ENCODE measurements at regions not wholly inside any gene's neighbourhood (a gene's known extent, or its start where the extent isn't known, plus 50 kb on each side); places are given as distances from the start of the nearest gene placed in this dataset.

GRCh38 chr2:144270951-144271350 is 249.0 kb downstream of the ZEB2 start:
- H3K4me3 ChIP-seq (ENCODE audit: low read depth, low read length): no peak overlapping the region
- no peak for TF ChIP-seq CTCF (IDR thresholded peaks at IDR 0.05; ENCODE audit: low read depth, low read length, missing control alignments)
- DNase-seq (ENCODE audit: low read depth): no peak

- no peak for DNase-seq (ENCODE audit: low read depth)
- no peak for TF ChIP-seq CTCF (IDR thresholded peaks at IDR 0.05; ENCODE audit: low read depth, low read length, missing control alignments)
- H3K4me3 ChIP-seq (ENCODE audit: low read depth, low read length): no peak overlapping the region
These were observed 251.8 kb downstream of the ZEB2 start for GRCh38 chr2:144268036-144268678.

GRCh38 chr2:144267239-144267638 is 252.7 kb downstream of the ZEB2 start:
- TF ChIP-seq CTCF (IDR thresholded peaks at IDR 0.05; ENCODE audit: low read depth, low read length, missing control alignments): no peak
- no peak overlapping the region for H3K4me3 ChIP-seq (ENCODE audit: low read depth, low read length)
- no peak for DNase-seq (ENCODE audit: low read depth)

- DNase-seq (ENCODE audit: low read depth): no peak
- H3K4me3 ChIP-seq (ENCODE audit: low read depth, low read length): no peak overlapping the region
- no peak for TF ChIP-seq CTCF (IDR thresholded peaks at IDR 0.05; ENCODE audit: low read depth, low read length, missing control alignments)
These were observed 254.3 kb downstream of the ZEB2 start for GRCh38 chr2:144265654-144266053.

- H3K4me3 ChIP-seq (ENCODE audit: low read depth, low read length): no peak overlapping the region
- no peak for TF ChIP-seq CTCF (IDR thresholded peaks at IDR 0.05; ENCODE audit: low read depth, low read length, missing control alignments)
- DNase-seq (ENCODE audit: low read depth): no peak
These were observed 258.0 kb downstream of the ZEB2 start for GRCh38 chr2:144261966-144262365.

- no peak for TF ChIP-seq CTCF (IDR thresholded peaks at IDR 0.05; ENCODE audit: low read depth, low read length, missing control alignments)
- H3K4me3 ChIP-seq (ENCODE audit: low read depth, low read length): no peak overlapping the region
These were observed 258.6 kb downstream of the ZEB2 start for GRCh38 chr2:144261336-144261735.

GRCh38 chr2:144259332-144259731 is 260.6 kb downstream of the ZEB2 start:
- TF ChIP-seq CTCF (IDR thresholded peaks at IDR 0.05; ENCODE audit: low read depth, low read length, missing control alignments): no peak
- no peak for DNase-seq (ENCODE audit: low read depth)

More at GRCh38 chr2:144261336-144261735, 258.6 kb downstream of the ZEB2 start:
- no peak for DNase-seq (ENCODE audit: low read depth)

More at GRCh38 chr2:144259332-144259731, 260.6 kb downstream of the ZEB2 start:
- H3K4me3 ChIP-seq (ENCODE audit: low read depth, low read length): no peak overlapping the region

All from GM12864 (cell line).